Right hindlimb (tissue), 1 donor: ENCODE measurements at regions not wholly inside any gene's neighbourhood (a gene's known extent, or its start where the extent isn't known, plus 50 kb on each side); places are given as distances from the start of the nearest gene placed in this dataset.

Experiments
- DNase-seq: peaks from one replicate; pipeline ENCODE4 v3.0.0-alpha.2; 2018

GRCh38 chr7:18420748-18421147, 74.8 kb upstream of the HDAC9 start:
- DNase-seq, result no peak

GRCh38 chr7:18421297-18422002, 74.1 kb upstream of the HDAC9 start:
- no peak for DNase-seq

GRCh38 chr7:18425227-18425626, 70.3 kb upstream of the HDAC9 start:
- DNase-seq, result no peak

GRCh38 chr7:18425838-18426445, 69.6 kb upstream of the HDAC9 start:
- DNase-seq, result no peak

GRCh38 chr7:18426564-18427226, 68.9 kb upstream of the HDAC9 start:
- no peak for DNase-seq

GRCh38 chr7:18429547-18429946, 66.0 kb upstream of the HDAC9 start:
- no peak for DNase-seq

GRCh38 chr7:18430810-18431209, 64.7 kb upstream of the HDAC9 start:
- no peak for DNase-seq

- DNase-seq, result no peak
Measured at GRCh38 chr7:18434171-18434570, 61.4 kb upstream of the HDAC9 start.

GRCh38 chr7:18437101-18437500, 58.4 kb upstream of the HDAC9 start:
- no peak for DNase-seq

GRCh38 chr7:18440934-18441333, 54.6 kb upstream of the HDAC9 start:
- no peak for DNase-seq

GRCh38 chr7:18444826-18445225, 50.7 kb upstream of the HDAC9 start:
- DNase-seq, result no peak

GRCh38 chr7:18445483-18445882, 50.1 kb upstream of the HDAC9 start:
- DNase-seq, result no peak
